Hepatocyte (in vitro differentiated cells): ENCODE measurements at regions not wholly inside any gene's neighbourhood (a gene's known extent, or its start where the extent isn't known, plus 50 kb on each side); places are given as distances from the start of the nearest gene placed in this dataset.

Experiments used
- EZH2 ChIP-seq: fragments of 200-600 bp; sonication (generic); IDR thresholded peaks from 2 replicates; pipeline ENCODE4 v1.6.1; 2016; ENCODE audit warnings: antibody characterized with exemption, mild to moderate bottlenecking, borderline replicate concordance
- TF ChIP-seq, protein P1 (sequence below): fragments of 200-600 bp; sonication (generic); IDR thresholded peaks from 2 replicates; pipeline ENCODE4 v1.5.1; 2016; ENCODE audit warnings: antibody characterized with exemption, mild to moderate bottlenecking; ENCODE audit not compliant: poor library complexity

DNA sequence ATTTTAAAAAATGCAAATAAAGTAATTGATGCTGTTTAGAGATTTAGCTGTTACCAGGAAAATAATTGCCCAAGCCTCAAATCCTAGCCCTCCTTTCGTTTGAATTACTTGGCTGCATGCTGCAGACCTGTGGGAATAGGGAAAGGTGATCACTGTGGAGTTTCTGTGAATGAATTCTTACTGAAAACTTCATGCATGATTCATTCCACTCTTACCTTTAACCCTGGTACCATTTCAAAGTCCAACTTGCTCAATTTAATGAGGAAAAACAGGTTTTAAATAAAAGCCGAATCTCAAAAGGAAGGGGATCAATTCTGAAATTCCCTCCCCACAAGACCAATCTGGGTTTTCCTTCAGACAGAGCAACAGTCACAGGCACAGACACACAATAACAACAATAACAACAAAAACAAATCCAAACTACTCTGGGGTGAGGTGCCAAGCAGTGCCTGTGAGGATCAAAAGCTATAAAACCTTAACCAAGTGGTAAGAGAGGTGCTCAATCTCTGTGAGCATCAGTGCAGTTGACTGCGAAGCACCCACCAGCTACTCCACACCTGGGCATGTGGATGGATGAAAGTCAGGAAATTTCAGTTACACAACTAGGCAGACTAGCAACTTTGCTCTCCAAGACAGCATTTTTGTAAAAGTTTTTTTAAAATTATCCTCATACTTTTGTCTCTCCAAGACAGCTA, 200.8 kb downstream of the CNTN3 start:
- TF ChIP-seq, protein P1, sequence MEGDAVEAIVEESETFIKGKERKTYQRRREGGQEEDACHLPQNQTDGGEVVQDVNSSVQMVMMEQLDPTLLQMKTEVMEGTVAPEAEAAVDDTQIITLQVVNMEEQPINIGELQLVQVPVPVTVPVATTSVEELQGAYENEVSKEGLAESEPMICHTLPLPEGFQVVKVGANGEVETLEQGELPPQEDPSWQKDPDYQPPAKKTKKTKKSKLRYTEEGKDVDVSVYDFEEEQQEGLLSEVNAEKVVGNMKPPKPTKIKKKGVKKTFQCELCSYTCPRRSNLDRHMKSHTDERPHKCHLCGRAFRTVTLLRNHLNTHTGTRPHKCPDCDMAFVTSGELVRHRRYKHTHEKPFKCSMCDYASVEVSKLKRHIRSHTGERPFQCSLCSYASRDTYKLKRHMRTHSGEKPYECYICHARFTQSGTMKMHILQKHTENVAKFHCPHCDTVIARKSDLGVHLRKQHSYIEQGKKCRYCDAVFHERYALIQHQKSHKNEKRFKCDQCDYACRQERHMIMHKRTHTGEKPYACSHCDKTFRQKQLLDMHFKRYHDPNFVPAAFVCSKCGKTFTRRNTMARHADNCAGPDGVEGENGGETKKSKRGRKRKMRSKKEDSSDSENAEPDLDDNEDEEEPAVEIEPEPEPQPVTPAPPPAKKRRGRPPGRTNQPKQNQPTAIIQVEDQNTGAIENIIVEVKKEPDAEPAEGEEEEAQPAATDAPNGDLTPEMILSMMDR = no peak
- TF ChIP-seq EZH2 = no peak
